ENCODE measurements at regions not wholly inside any gene's neighbourhood (a gene's known extent, or its start where the extent isn't known, plus 50 kb on each side); places are given as distances from the start of the nearest gene placed in this dataset.

- Histone ChIP-seq H3K36me3 (ENCODE audit: control insufficient read depth, insufficient read depth, low read length) (no peaks in the 10 kb centered on the region), H3K4me1 (ENCODE audit: control insufficient read depth, insufficient read depth, low read length, poor library complexity, severe bottlenecking) (no peaks in the 10 kb centered on the region), H3K9me3 (ENCODE audit: control insufficient read depth, low read length) (no peaks in the 10 kb centered on the region), H3K27me3 (replicated peaks; ENCODE audit: control insufficient read depth, insufficient read depth, low read length, poor library complexity, severe bottlenecking) (no peaks in the 10 kb centered on the region), H3K4me3 (ENCODE audit: insufficient read depth, low read depth, low read length, poor library complexity, severe bottlenecking) (no peak overlapping the region), H3K27ac (ENCODE audit: insufficient read depth, low read length, poor library complexity, severe bottlenecking) (no peak overlapping the region)
- no peak for DNase-seq
Observed at GRCh38 chr6:145517492-145517891, 217.8 kb downstream of the EPM2A start.

GRCh38 chr6:145525038-145525437, 210.3 kb downstream of the EPM2A start:
- H3K27ac ChIP-seq (ENCODE audit: insufficient read depth, low read length, poor library complexity, severe bottlenecking): no peak overlapping the region
- H3K4me1 ChIP-seq (ENCODE audit: control insufficient read depth, insufficient read depth, low read length, poor library complexity, severe bottlenecking): no peaks in the 10 kb centered on the region
- no peaks in the 10 kb centered on the region for H3K36me3 ChIP-seq (ENCODE audit: control insufficient read depth, insufficient read depth, low read length)
- no peak overlapping the region for H3K4me3 ChIP-seq (ENCODE audit: insufficient read depth, low read depth, low read length, poor library complexity, severe bottlenecking)
- no peaks in the 10 kb centered on the region for H3K27me3 ChIP-seq (replicated peaks; ENCODE audit: control insufficient read depth, insufficient read depth, low read length, poor library complexity, severe bottlenecking)
- no peak for DNase-seq
- H3K9me3 ChIP-seq (ENCODE audit: control insufficient read depth, low read length): no peaks in the 10 kb centered on the region

GRCh38 chr6:145529582-145529981, 205.7 kb downstream of the EPM2A start:
- no peak for DNase-seq
- Histone ChIP-seq H3K36me3 (ENCODE audit: control insufficient read depth, insufficient read depth, low read length) (no peaks in the 10 kb centered on the region), H3K4me1 (ENCODE audit: control insufficient read depth, insufficient read depth, low read length, poor library complexity, severe bottlenecking) (no peaks in the 10 kb centered on the region), H3K27me3 (replicated peaks; ENCODE audit: control insufficient read depth, insufficient read depth, low read length, poor library complexity, severe bottlenecking) (no peaks in the 10 kb centered on the region), H3K4me3 (ENCODE audit: insufficient read depth, low read depth, low read length, poor library complexity, severe bottlenecking) (no peak overlapping the region), H3K9me3 (ENCODE audit: control insufficient read depth, low read length) (no peaks in the 10 kb centered on the region), H3K27ac (ENCODE audit: insufficient read depth, low read length, poor library complexity, severe bottlenecking) (no peak overlapping the region)

- H3K9me3 ChIP-seq (ENCODE audit: control insufficient read depth, low read length): no peaks in the 10 kb centered on the region
Observed at GRCh38 chr6:145530454-145530853, 204.9 kb downstream of the EPM2A start.

GRCh38 chr6:145531032-145531431, 204.3 kb downstream of the EPM2A start:
- H3K27ac ChIP-seq (ENCODE audit: insufficient read depth, low read length, poor library complexity, severe bottlenecking): no peak overlapping the region

More at GRCh38 chr6:145530454-145530853, 204.9 kb downstream of the EPM2A start:
- no peaks in the 10 kb centered on the region for H3K4me1 ChIP-seq (ENCODE audit: control insufficient read depth, insufficient read depth, low read length, poor library complexity, severe bottlenecking)
- no peak for DNase-seq
- no peaks in the 10 kb centered on the region for H3K36me3 ChIP-seq (ENCODE audit: control insufficient read depth, insufficient read depth, low read length)
- H3K27me3 ChIP-seq (replicated peaks; ENCODE audit: control insufficient read depth, insufficient read depth, low read length, poor library complexity, severe bottlenecking): no peaks in the 10 kb centered on the region
- H3K27ac ChIP-seq (ENCODE audit: insufficient read depth, low read length, poor library complexity, severe bottlenecking): no peak overlapping the region
- H3K4me3 ChIP-seq (ENCODE audit: insufficient read depth, low read depth, low read length, poor library complexity, severe bottlenecking): no peak overlapping the region

GRCh38 chr6:145531822-145532221, 203.5 kb downstream of the EPM2A start:
- no peaks in the 10 kb centered on the region for H3K36me3 ChIP-seq (ENCODE audit: control insufficient read depth, insufficient read depth, low read length)
- H3K27me3 ChIP-seq (replicated peaks; ENCODE audit: control insufficient read depth, insufficient read depth, low read length, poor library complexity, severe bottlenecking): no peaks in the 10 kb centered on the region
- no peak overlapping the region for H3K4me3 ChIP-seq (ENCODE audit: insufficient read depth, low read depth, low read length, poor library complexity, severe bottlenecking)
- H3K4me1 ChIP-seq (ENCODE audit: control insufficient read depth, insufficient read depth, low read length, poor library complexity, severe bottlenecking): no peaks in the 10 kb centered on the region
- DNase-seq: no peak
- H3K9me3 ChIP-seq (ENCODE audit: control insufficient read depth, low read length): no peaks in the 10 kb centered on the region
- no peak overlapping the region for H3K27ac ChIP-seq (ENCODE audit: insufficient read depth, low read length, poor library complexity, severe bottlenecking)

More at GRCh38 chr6:145531032-145531431, 204.3 kb downstream of the EPM2A start:
- no peaks in the 10 kb centered on the region for H3K9me3 ChIP-seq (ENCODE audit: control insufficient read depth, low read length)
- H3K27me3 ChIP-seq (replicated peaks; ENCODE audit: control insufficient read depth, insufficient read depth, low read length, poor library complexity, severe bottlenecking): no peaks in the 10 kb centered on the region
- DNase-seq: no peak
- H3K36me3 ChIP-seq (ENCODE audit: control insufficient read depth, insufficient read depth, low read length): no peaks in the 10 kb centered on the region
- H3K4me1 ChIP-seq (ENCODE audit: control insufficient read depth, insufficient read depth, low read length, poor library complexity, severe bottlenecking): no peaks in the 10 kb centered on the region
- H3K4me3 ChIP-seq (ENCODE audit: insufficient read depth, low read depth, low read length, poor library complexity, severe bottlenecking): no peak overlapping the region

GRCh38 chr6:145532361-145532760, 203.0 kb downstream of the EPM2A start:
- Histone ChIP-seq H3K27me3 (replicated peaks; ENCODE audit: control insufficient read depth, insufficient read depth, low read length, poor library complexity, severe bottlenecking) (no peaks in the 10 kb centered on the region), H3K36me3 (ENCODE audit: control insufficient read depth, insufficient read depth, low read length) (no peaks in the 10 kb centered on the region), H3K27ac (ENCODE audit: insufficient read depth, low read length, poor library complexity, severe bottlenecking) (no peak overlapping the region), H3K4me3 (ENCODE audit: insufficient read depth, low read depth, low read length, poor library complexity, severe bottlenecking) (no peak overlapping the region), H3K9me3 (ENCODE audit: control insufficient read depth, low read length) (no peaks in the 10 kb centered on the region), H3K4me1 (ENCODE audit: control insufficient read depth, insufficient read depth, low read length, poor library complexity, severe bottlenecking) (no peaks in the 10 kb centered on the region)
- no peak for DNase-seq

- no peak for DNase-seq
- Histone ChIP-seq H3K27me3 (replicated peaks; ENCODE audit: control insufficient read depth, insufficient read depth, low read length, poor library complexity, severe bottlenecking) (no peaks in the 10 kb centered on the region), H3K4me3 (ENCODE audit: insufficient read depth, low read depth, low read length, poor library complexity, severe bottlenecking) (no peak overlapping the region), H3K9me3 (ENCODE audit: control insufficient read depth, low read length) (no peaks in the 10 kb centered on the region), H3K36me3 (ENCODE audit: control insufficient read depth, insufficient read depth, low read length) (no peaks in the 10 kb centered on the region), H3K4me1 (ENCODE audit: control insufficient read depth, insufficient read depth, low read length, poor library complexity, severe bottlenecking) (no peaks in the 10 kb centered on the region), H3K27ac (ENCODE audit: insufficient read depth, low read length, poor library complexity, severe bottlenecking) (no peak overlapping the region)
Observed at GRCh38 chr6:145534989-145535388, 200.3 kb downstream of the EPM2A start.

- no peaks in the 10 kb centered on the region for H3K36me3 ChIP-seq (ENCODE audit: control insufficient read depth, insufficient read depth, low read length)
- H3K4me3 ChIP-seq (ENCODE audit: insufficient read depth, low read depth, low read length, poor library complexity, severe bottlenecking): no peak overlapping the region
- H3K27ac ChIP-seq (ENCODE audit: insufficient read depth, low read length, poor library complexity, severe bottlenecking): no peak overlapping the region
- H3K9me3 ChIP-seq (ENCODE audit: control insufficient read depth, low read length): no peaks in the 10 kb centered on the region
- no peak for DNase-seq
- no peaks in the 10 kb centered on the region for H3K4me1 ChIP-seq (ENCODE audit: control insufficient read depth, insufficient read depth, low read length, poor library complexity, severe bottlenecking)
- H3K27me3 ChIP-seq (replicated peaks; ENCODE audit: control insufficient read depth, insufficient read depth, low read length, poor library complexity, severe bottlenecking): no peaks in the 10 kb centered on the region
Observed at GRCh38 chr6:145538989-145539388, 196.3 kb downstream of the EPM2A start.

GRCh38 chr6:145539831-145540230, 195.5 kb downstream of the EPM2A start:
- Histone ChIP-seq H3K36me3 (ENCODE audit: control insufficient read depth, insufficient read depth, low read length) (no peaks in the 10 kb centered on the region), H3K4me3 (ENCODE audit: insufficient read depth, low read depth, low read length, poor library complexity, severe bottlenecking) (no peak overlapping the region), H3K4me1 (ENCODE audit: control insufficient read depth, insufficient read depth, low read length, poor library complexity, severe bottlenecking) (no peaks in the 10 kb centered on the region), H3K9me3 (ENCODE audit: control insufficient read depth, low read length) (no peaks in the 10 kb centered on the region), H3K27me3 (replicated peaks; ENCODE audit: control insufficient read depth, insufficient read depth, low read length, poor library complexity, severe bottlenecking) (no peaks in the 10 kb centered on the region), H3K27ac (ENCODE audit: insufficient read depth, low read length, poor library complexity, severe bottlenecking) (no peak overlapping the region)
- DNase-seq: no peak

GRCh38 chr6:145540741-145541140, 194.6 kb downstream of the EPM2A start:
- Histone ChIP-seq H3K27ac (ENCODE audit: insufficient read depth, low read length, poor library complexity, severe bottlenecking) (no peak overlapping the region), H3K27me3 (replicated peaks; ENCODE audit: control insufficient read depth, insufficient read depth, low read length, poor library complexity, severe bottlenecking) (no peaks in the 10 kb centered on the region), H3K4me1 (ENCODE audit: control insufficient read depth, insufficient read depth, low read length, poor library complexity, severe bottlenecking) (no peaks in the 10 kb centered on the region), H3K9me3 (ENCODE audit: control insufficient read depth, low read length) (no peaks in the 10 kb centered on the region), H3K36me3 (ENCODE audit: control insufficient read depth, insufficient read depth, low read length) (no peaks in the 10 kb centered on the region), H3K4me3 (ENCODE audit: insufficient read depth, low read depth, low read length, poor library complexity, severe bottlenecking) (no peak overlapping the region)
- no peak for DNase-seq

Data from effector memory CD4-positive, alpha-beta T cell (primary cell).